ENCODE measurements at regions not wholly inside any gene's neighbourhood (a gene's known extent, or its start where the extent isn't known, plus 50 kb on each side); places are given as distances from the start of the nearest gene placed in this dataset.

DNA sequence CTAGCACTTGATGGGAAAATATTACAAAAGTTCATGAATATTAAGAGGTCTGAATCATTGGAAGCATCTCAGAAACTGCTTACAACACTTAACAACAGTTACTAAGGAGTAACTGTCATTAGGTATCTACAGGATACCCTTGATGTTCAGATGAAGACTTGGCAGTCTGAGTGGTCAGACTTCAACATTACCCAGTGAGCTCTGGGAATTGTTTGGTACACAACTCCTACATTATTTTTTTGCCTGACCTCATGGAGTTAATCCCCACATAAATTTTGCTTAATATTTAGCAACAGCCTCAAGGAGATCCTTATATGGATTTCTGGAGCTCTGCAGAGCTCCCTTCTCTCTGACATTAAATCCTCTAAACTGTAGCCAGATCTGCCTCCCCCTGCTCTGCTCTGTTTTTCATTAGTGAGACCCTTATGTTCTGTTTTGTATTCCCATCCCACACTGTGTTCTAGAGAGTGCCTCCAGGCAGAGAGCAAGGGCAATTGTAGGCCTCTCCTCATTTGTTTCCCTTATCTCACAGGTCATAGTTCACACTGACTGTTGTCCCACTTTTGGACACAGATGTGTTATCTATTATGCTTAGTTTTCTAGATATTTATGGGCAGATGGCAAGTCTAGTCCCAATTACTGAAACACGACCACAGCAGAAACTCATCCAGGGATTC, 368.8 kb downstream of the GASK1B start:
- peak; percentile 30 for DNase-seq (ENCODE audit: low read depth)
- no peak overlapping the region for H3K4me3 ChIP-seq (ENCODE audit: low read depth, low read length)
- no peak for TF ChIP-seq CTCF (IDR thresholded peaks at IDR 0.05; ENCODE audit: insufficient read depth, low read depth, low read length)

GRCh38 chr4:157803421-157803820, 369.4 kb downstream of the GASK1B start:
- peak; percentile 51 for DNase-seq (ENCODE audit: low read depth)
- H3K4me3 ChIP-seq (ENCODE audit: low read depth, low read length) = no peak overlapping the region
- no peak for TF ChIP-seq CTCF (IDR thresholded peaks at IDR 0.05; ENCODE audit: insufficient read depth, low read depth, low read length)

DNA sequence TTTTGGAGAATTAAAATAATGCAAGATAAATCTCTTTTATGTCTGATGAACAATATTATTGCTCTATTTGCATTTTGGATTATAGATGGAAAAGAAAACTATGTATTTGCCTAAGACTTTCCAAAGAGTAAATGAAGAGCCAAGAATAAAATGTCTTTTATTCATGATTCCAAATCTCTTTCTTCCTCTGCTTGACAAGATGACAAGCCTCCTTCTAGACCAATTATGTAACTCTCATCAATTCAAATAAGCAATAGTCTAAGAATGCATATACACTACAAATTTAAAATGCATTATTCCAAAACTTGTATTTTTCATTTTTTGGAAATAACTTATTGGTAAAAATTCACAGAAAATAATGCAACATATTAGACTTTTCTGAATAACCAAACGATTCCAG, 377.3 kb downstream of the GASK1B start:
- DNase-seq (ENCODE audit: low read depth) = no peak
- TF ChIP-seq CTCF (IDR thresholded peaks at IDR 0.05; ENCODE audit: insufficient read depth, low read depth, low read length) = no peak
- no peak overlapping the region for H3K4me3 ChIP-seq (ENCODE audit: low read depth, low read length)

GRCh38 chr4:157792716-157793115, 380.1 kb downstream of the GASK1B start:
- TF ChIP-seq CTCF (IDR thresholded peaks at IDR 0.05; ENCODE audit: insufficient read depth, low read depth, low read length) = no peak
- peak; percentile 2 for DNase-seq (ENCODE audit: low read depth)
- no peak overlapping the region for H3K4me3 ChIP-seq (ENCODE audit: low read depth, low read length)

DNA sequence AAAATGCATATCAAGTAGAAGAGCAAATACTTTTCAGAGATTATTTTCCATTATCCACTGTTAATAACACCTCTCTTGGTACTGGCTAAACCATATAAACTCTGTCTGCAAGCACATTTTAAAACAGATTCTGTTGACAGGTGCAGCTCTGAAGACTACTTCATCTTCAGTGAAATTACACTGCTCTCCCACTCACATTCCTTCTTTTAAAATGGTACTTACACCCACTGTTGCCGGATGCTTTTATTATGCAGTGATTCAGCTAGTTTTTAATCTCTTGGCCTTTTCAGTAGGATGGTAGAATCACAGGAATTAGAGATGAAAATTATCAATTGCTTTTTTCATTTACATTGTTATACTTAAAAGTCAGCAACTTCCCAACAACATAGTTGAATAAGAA, 381.6 kb downstream of the GASK1B start:
- no peak for DNase-seq (ENCODE audit: low read depth)
- TF ChIP-seq CTCF (IDR thresholded peaks at IDR 0.05; ENCODE audit: insufficient read depth, low read depth, low read length) = no peak
- no peak overlapping the region for H3K4me3 ChIP-seq (ENCODE audit: low read depth, low read length)

DNA sequence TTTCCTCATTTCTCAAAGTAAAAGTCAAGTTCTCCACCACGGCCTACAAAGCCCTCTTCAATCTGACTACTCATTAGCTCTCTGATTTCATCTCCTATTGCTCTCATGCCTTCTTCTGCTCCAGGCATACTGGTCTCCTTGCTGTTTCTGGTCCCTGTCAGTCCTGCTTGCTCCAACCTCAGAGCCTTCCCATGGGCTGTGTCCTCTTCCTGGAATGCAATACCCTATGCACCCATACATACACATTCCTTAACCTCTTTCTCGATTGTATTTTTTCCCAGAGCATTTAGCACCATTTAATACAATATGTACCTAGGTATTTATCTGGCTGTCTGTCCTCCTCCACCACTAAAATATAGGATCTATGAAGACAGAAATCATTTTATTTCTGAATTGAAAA, 385.2 kb downstream of the GASK1B start:
- DNase-seq (ENCODE audit: low read depth) = no peak
- no peak for TF ChIP-seq CTCF (IDR thresholded peaks at IDR 0.05; ENCODE audit: insufficient read depth, low read depth, low read length)
- H3K4me3 ChIP-seq (ENCODE audit: low read depth, low read length) = no peak overlapping the region

DNA sequence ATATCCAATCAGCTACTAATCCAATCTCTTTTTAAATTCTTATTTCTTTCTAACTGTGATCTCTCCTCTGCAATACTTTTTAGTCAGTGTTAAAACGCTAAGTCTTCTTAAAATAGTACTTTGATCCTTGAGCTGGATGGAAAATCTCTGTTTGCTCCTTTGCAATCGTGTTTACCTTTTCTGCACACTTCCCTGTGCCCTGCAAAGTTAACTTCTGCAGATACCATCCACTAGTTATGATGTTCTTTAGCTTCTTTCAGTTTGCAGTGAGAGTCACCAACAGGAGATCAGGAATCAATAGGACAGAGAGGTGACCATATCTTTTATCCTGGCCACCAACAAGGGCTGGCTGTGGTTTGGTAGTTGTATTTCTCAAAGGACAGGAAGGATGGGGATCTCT, 391.5 kb downstream of the GASK1B start:
- no peak for TF ChIP-seq CTCF (IDR thresholded peaks at IDR 0.05; ENCODE audit: insufficient read depth, low read depth, low read length)
- no peak overlapping the region for H3K4me3 ChIP-seq (ENCODE audit: low read depth, low read length)
- DNase-seq (ENCODE audit: low read depth) = no peak
